LNCaP clone FGC (cell line): ENCODE measurements at regions not wholly inside any gene's neighbourhood (a gene's known extent, or its start where the extent isn't known, plus 50 kb on each side); places are given as distances from the start of the nearest gene placed in this dataset.
A peak's percentile ranks its signal among the peaks of the same experiment; 100 is the strongest.

Experiments
- DNase-seq: peaks from one replicate; pipeline ENCODE4 v3.0.0-alpha.2; 2011; ENCODE audit warnings: low read depth
- H3K4me3 ChIP-seq: 2 replicates; pipeline ENCODE4 v1.5.1; 2011; ENCODE audit warnings: mild to moderate bottlenecking, low read depth, low read length, control low read depth
- CTCF ChIP-seq: IDR thresholded peaks from 2 replicates; pipeline ENCODE4 v1.5.1; 2012; ENCODE audit warnings: mild to moderate bottlenecking; ENCODE audit not compliant: control insufficient read depth, insufficient read depth; ENCODE audit errors: extremely low read depth

- no peak for DNase-seq
- no peak for TF ChIP-seq CTCF
- H3K4me3 ChIP-seq, result no peak overlapping the region
Measured at GRCh38 chr4:124478470-124478869, 234.1 kb downstream of the ANKRD50 start.

- no peak overlapping the region for H3K4me3 ChIP-seq
- no peak for DNase-seq
- TF ChIP-seq CTCF, result no peak
Measured at GRCh38 chr4:124480061-124480460, 232.5 kb downstream of the ANKRD50 start.

- no peak overlapping the region for H3K4me3 ChIP-seq
- DNase-seq, result no peak
- no peak for TF ChIP-seq CTCF
Measured at GRCh38 chr4:124481123-124481522, 231.4 kb downstream of the ANKRD50 start.

- DNase-seq, result peak; percentile 35
- H3K4me3 ChIP-seq, result no peak overlapping the region
- TF ChIP-seq CTCF, result no peak
Measured at GRCh38 chr4:124483048-124483906, 229.3 kb downstream of the ANKRD50 start.

- no peak for TF ChIP-seq CTCF
- no peak overlapping the region for H3K4me3 ChIP-seq
- DNase-seq, result peak; percentile 81
Measured at GRCh38 chr4:124484008-124484407, 228.5 kb downstream of the ANKRD50 start.

GRCh38 chr4:124484940-124485339 lies 227.6 kb downstream of the ANKRD50 start:
- no peak for TF ChIP-seq CTCF
- peak; percentile 32 for DNase-seq
- no peak overlapping the region for H3K4me3 ChIP-seq

- DNase-seq, result no peak
- peak; percentile 46 for TF ChIP-seq CTCF
- H3K4me3 ChIP-seq, result no peak overlapping the region
Measured at GRCh38 chr4:124486423-124486822, 226.1 kb downstream of the ANKRD50 start.
